SU-DHL-6 (cell line): ENCODE measurements at regions not wholly inside any gene's neighbourhood (a gene's known extent, or its start where the extent isn't known, plus 50 kb on each side); places are given as distances from the start of the nearest gene placed in this dataset.

Source experiments
- H2AFZ ChIP-seq: fragments of 200-600 bp; sonication (generic); 2 replicates; pipeline ENCODE4 v1.6.1; 2014; ENCODE audit warnings: low read depth, mild to moderate bottlenecking, moderate library complexity, mixed read lengths, antibody characterized with exemption, low read length; ENCODE audit not compliant: severe bottlenecking
- H3F3A ChIP-seq: fragments of 200-600 bp; shearing (Covaris generic); 2 replicates; pipeline ENCODE4 v1.6.0; 2016; ENCODE audit warnings: antibody characterized with exemption, mild to moderate bottlenecking; ENCODE audit not compliant: insufficient read depth
- H3K27ac ChIP-seq: fragments of 200-600 bp; sonication (generic); 2 replicates; pipeline ENCODE4 v1.5.1; 2016; ENCODE audit warnings: low read depth, mild to moderate bottlenecking, low read length, moderate library complexity, mixed read lengths
- H3K27me3 ChIP-seq: fragments of 200-600 bp; sonication (generic), shearing (Covaris generic); 2 replicates; pipeline ENCODE4 v1.6.0; 2014; ENCODE audit warnings: mild to moderate bottlenecking, low read length
- H3K36me3 ChIP-seq: fragments of 200-600 bp; sonication (generic); 2 replicates; pipeline ENCODE4 v1.6.1; 2014; ENCODE audit warnings: mild to moderate bottlenecking, low read length, mixed read lengths
- H3K4me2 ChIP-seq: fragments of 300-600, 200-600 bp; shearing (Covaris generic), sonication (generic); 2 replicates; pipeline ENCODE4 v1.6.0; 2014; ENCODE audit warnings: low read length, low read depth, mild to moderate bottlenecking; ENCODE audit not compliant: poor library complexity, severe bottlenecking
- H3K4me3 ChIP-seq: fragments of 200-600 bp; sonication (generic); 2 replicates; pipeline ENCODE4 v1.5.1; 2014; ENCODE audit warnings: antibody characterized with exemption, low read length, mild to moderate bottlenecking, mixed read lengths; ENCODE audit not compliant: insufficient read depth, poor library complexity, severe bottlenecking
- H3K79me2 ChIP-seq: fragments of 200-600 bp; sonication (generic); 2 replicates; pipeline ENCODE4 v1.6.1; 2014; ENCODE audit warnings: mild to moderate bottlenecking, low read length, moderate library complexity; ENCODE audit not compliant: insufficient read depth
- H3K9ac ChIP-seq: fragments of 200-600 bp; sonication (generic); 2 replicates; pipeline ENCODE4 v1.7.0; 2014; ENCODE audit warnings: mild to moderate bottlenecking, low read length
- H3K9me2 ChIP-seq: fragments of 200-600 bp; sonication (generic); replicated peaks from 2 replicates; pipeline ENCODE4 v1.6.1; 2014; ENCODE audit warnings: low read length; ENCODE audit not compliant: insufficient read depth
- H3K9me3 ChIP-seq: fragments of 200-600 bp; sonication (generic); 2 replicates; pipeline ENCODE4 v1.6.1; 2014; ENCODE audit warnings: low read length, mixed read lengths; ENCODE audit not compliant: insufficient read depth
- H4K20me1 ChIP-seq: fragments of 200-600 bp; sonication (generic); 2 replicates; pipeline ENCODE4 v1.6.1; 2014; ENCODE audit warnings: low read depth, mild to moderate bottlenecking, antibody characterized with exemption, low read length, moderate library complexity, mixed read lengths
- CTCF ChIP-seq: fragments of 200-600 bp; sonication (generic); IDR thresholded peaks from one replicate; pipeline ENCODE4 v1.5.1; 2017; ENCODE audit warnings: antibody characterized with exemption, mild to moderate bottlenecking, low read length, moderate library complexity; ENCODE audit not compliant: insufficient read depth, poor library complexity, severe bottlenecking
- EZH2phosphoT487 ChIP-seq: fragments of 200-600 bp; sonication (generic), shearing (Covaris generic); conservative IDR thresholded peaks from 2 replicates; pipeline ENCODE4 v1.6.1; 2018; ENCODE audit warnings: mild to moderate bottlenecking, antibody characterized with exemption, low read length, moderate library complexity, mixed read lengths

- Histone ChIP-seq H3F3A (no peaks in the 10 kb centered on the region), H4K20me1 (no peaks in the 10 kb centered on the region), H3K9me3 (no peaks in the 10 kb centered on the region), H3K36me3 (no peaks in the 10 kb centered on the region), H3K27ac (no peak overlapping the region), H3K4me2 (no peak overlapping the region), H3K9me2 (no peaks in the 10 kb centered on the region), H3K4me3 (no peak overlapping the region), H3K9ac (no peak overlapping the region), H3K27me3 (no peaks in the 10 kb centered on the region), H2AFZ (no peak overlapping the region), H3K79me2 (no peaks in the 10 kb centered on the region)
- no peak for TF ChIP-seq EZH2phosphoT487
- TF ChIP-seq CTCF, result no peak
These were observed 665.2 kb downstream of the FAT4 start for GRCh38 chr4:125979950-125980349.

- H3K9me3 ChIP-seq, result no peaks in the 10 kb centered on the region
- H2AFZ ChIP-seq, result no peak overlapping the region
- H3F3A ChIP-seq, result no peaks in the 10 kb centered on the region
- no peak overlapping the region for H3K4me3 ChIP-seq
- no peaks in the 10 kb centered on the region for H3K27me3 ChIP-seq
- H4K20me1 ChIP-seq, result no peaks in the 10 kb centered on the region
- no peak overlapping the region for H3K4me2 ChIP-seq
- no peaks in the 10 kb centered on the region for H3K36me3 ChIP-seq
- H3K9me2 ChIP-seq, result no peaks in the 10 kb centered on the region
- no peak overlapping the region for H3K27ac ChIP-seq
- TF ChIP-seq CTCF, result no peak
- no peak for TF ChIP-seq EZH2phosphoT487
- no peaks in the 10 kb centered on the region for H3K79me2 ChIP-seq
- H3K9ac ChIP-seq, result no peak overlapping the region
These were observed 668.4 kb downstream of the FAT4 start for GRCh38 chr4:125983168-125983567.

GRCh38 chr4:125985856-125986255, 671.1 kb downstream of the FAT4 start:
- Histone ChIP-seq H3K27ac (no peak overlapping the region), H3K36me3 (no peaks in the 10 kb centered on the region), H3K4me2 (no peak overlapping the region), H3K9me2 (no peaks in the 10 kb centered on the region), H3F3A (no peaks in the 10 kb centered on the region), H3K27me3 (no peaks in the 10 kb centered on the region), H3K4me3 (no peak overlapping the region), H2AFZ (no peak overlapping the region), H3K9ac (no peak overlapping the region), H3K9me3 (no peaks in the 10 kb centered on the region), H3K79me2 (no peaks in the 10 kb centered on the region), H4K20me1 (no peaks in the 10 kb centered on the region)
- TF ChIP-seq CTCF (no peak), EZH2phosphoT487 (no peak)
